ENCODE measurements at regions not wholly inside any gene's neighbourhood (a gene's known extent, or its start where the extent isn't known, plus 50 kb on each side); places are given as distances from the start of the nearest gene placed in this dataset.

DNA sequence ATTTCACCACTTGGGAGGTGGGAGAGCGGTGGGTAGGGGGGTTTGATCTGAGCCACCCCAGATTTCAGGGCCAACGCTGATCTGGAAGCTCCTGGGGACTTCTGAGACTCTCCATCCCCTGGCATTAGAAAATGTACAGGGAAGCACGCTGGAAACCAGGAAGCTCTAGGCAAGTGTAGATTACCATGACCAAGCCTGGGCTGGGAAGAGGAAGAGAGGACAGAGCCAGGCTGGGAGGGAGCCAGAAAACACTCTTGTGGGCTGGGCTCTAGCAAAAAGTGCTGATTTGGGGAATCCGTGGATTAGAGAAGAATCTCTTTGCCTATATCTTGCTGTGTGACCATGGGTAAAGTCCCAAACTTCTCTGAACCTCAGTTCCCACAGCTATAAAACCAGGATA, 236.7 kb downstream of the BCL11B start:
- TF ChIP-seq, protein P1, sequence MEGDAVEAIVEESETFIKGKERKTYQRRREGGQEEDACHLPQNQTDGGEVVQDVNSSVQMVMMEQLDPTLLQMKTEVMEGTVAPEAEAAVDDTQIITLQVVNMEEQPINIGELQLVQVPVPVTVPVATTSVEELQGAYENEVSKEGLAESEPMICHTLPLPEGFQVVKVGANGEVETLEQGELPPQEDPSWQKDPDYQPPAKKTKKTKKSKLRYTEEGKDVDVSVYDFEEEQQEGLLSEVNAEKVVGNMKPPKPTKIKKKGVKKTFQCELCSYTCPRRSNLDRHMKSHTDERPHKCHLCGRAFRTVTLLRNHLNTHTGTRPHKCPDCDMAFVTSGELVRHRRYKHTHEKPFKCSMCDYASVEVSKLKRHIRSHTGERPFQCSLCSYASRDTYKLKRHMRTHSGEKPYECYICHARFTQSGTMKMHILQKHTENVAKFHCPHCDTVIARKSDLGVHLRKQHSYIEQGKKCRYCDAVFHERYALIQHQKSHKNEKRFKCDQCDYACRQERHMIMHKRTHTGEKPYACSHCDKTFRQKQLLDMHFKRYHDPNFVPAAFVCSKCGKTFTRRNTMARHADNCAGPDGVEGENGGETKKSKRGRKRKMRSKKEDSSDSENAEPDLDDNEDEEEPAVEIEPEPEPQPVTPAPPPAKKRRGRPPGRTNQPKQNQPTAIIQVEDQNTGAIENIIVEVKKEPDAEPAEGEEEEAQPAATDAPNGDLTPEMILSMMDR (IDR thresholded peaks at IDR 0.05) = no peak
- no peak for TF ChIP-seq POLR2A (IDR thresholded peaks at IDR 0.05)
- no peak for TF ChIP-seq POLR2AphosphoS5 (IDR thresholded peaks at IDR 0.05)

All from prostate gland (tissue), 2 donors.